NOMO-1 treated with dmso at 0.1 percent for 144 hours (cell line): ENCODE measurements at regions not wholly inside any gene's neighbourhood (a gene's known extent, or its start where the extent isn't known, plus 50 kb on each side); places are given as distances from the start of the nearest gene placed in this dataset.

Experiments used
- DNase-seq: peaks from one replicate; lab custom pipeline; 2025; ENCODE audit not compliant: unreplicated experiment; lab: John Stamatoyannopoulos, UW

GRCh38 chr9:3732077-3733038, 206.6 kb upstream of the RFX3 start:
- no peak for DNase-seq

GRCh38 chr9:3730511-3730922, 204.7 kb upstream of the RFX3 start:
- DNase-seq: no peak

DNA sequence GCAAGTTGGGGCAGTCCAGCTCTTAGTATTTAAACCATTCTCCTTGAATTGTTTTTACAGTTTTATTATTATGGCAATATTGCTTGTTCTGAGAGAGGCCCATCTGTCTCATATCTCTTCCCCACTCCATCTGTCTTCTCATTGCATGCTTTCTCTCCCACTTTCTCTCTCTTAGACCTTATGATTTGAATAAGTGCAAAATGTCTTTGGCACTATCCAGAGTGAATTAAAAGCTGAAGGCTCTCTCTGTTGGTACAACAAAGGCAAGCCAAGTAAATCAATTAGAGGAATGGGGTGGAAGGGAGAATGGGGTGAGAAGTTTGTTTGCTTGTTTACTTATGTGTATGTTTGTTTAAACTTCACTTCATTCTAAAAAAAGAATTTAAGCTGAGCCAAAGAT, 195.3 kb upstream of the RFX3 start:
- no peak for DNase-seq

GRCh38 chr9:3719286-3719685, 193.5 kb upstream of the RFX3 start:
- no peak for DNase-seq

DNA sequence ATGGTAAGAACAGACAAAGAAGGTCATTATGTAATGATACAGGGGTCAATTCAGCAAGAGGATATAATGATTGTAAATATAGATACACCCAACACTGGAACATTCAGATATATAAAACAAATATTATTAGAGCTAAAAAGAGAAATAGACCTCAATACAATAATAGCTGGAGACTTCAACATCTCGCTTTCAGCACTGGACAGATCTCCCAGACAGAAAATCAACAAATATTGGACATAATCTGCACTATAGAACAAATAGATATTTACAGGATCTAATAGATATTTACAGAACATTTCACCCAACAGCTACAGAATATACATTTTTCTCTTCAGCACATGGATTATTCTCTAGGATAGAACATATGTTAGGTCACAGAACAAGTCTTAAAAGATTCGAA, 190.6 kb upstream of the RFX3 start:
- DNase-seq: no peak

DNA sequence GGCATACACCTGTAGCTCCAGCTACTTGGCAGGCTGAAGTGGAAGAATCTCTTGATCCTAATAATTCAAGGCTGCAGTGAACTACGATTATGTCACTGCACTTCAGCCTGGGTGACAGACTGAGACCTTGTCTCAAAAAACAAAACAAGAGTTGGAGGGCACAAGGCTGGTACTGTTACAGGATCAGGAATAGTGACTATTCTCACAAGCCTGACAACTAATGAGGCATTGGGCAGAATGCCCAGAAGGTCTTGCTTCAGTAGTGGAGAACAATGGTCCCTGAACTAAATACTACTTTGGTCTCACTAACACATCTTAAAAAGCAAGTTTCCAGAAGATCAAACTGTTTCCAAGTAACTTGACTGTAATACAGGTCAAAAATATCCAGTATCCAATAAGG, 182.9 kb upstream of the RFX3 start:
- no peak for DNase-seq

DNA sequence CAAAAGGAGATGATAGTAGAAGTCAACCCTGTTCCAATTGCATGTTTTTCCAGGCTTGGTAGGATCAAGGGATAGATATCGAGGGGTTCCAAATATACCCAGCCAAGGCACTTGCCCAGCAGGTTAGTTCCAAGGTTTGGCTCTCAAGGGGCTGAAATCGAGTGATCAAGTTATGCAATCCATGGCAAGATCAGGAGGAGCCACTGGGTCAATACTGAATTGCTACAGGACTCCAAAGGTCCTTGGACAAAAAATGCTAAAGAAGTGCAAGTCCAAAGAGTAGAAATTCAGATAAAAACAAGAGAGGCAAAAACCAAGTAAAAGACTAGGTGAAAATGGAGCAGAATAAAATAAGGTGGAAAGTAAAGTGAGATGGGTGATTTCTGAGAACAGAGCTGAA, 179.1 kb upstream of the RFX3 start:
- no peak for DNase-seq

- no peak for DNase-seq
Measured at GRCh38 chr9:3700772-3701171, 175.0 kb upstream of the RFX3 start.

DNA sequence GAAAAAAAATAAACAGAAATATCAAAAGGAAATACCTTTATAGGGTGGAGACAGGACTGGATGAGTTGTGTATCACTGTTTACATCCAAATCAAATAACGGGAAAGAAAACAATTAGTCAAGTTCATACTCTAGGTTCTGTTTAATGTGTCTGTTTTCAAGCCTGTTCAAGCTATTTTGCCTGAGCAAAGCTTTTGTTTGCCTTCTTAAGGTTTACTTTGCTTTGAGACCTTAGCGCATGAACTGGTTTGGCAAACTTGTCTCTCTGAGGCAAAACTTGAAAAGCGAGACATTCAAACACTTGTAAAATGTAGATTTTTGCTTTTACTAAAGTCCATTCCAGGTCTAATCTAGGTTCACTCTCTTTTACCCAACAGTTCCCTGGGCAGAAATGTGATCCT, 174.1 kb upstream of the RFX3 start:
- DNase-seq: no peak

DNA sequence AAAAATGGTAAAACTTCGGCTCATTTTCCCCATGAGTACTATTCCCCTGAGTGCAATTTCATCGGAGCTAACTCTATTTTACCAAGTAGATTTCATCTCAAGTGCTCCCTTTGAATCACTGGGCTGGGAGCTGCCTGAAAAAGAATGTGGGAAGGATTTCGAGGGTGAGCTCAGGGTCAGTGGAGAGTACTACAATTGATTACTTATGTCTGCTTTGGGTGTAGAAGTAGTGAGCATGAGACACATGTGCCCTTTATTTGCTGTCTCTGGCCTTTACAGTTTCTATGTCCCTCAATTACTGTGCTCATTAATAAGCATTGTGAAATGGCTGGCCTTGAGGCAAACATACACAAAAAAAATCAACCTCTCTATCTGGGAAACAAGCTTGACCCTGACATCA, 172.7 kb upstream of the RFX3 start:
- DNase-seq: no peak

GRCh38 chr9:3698076-3698475, 172.3 kb upstream of the RFX3 start:
- DNase-seq: no peak

DNA sequence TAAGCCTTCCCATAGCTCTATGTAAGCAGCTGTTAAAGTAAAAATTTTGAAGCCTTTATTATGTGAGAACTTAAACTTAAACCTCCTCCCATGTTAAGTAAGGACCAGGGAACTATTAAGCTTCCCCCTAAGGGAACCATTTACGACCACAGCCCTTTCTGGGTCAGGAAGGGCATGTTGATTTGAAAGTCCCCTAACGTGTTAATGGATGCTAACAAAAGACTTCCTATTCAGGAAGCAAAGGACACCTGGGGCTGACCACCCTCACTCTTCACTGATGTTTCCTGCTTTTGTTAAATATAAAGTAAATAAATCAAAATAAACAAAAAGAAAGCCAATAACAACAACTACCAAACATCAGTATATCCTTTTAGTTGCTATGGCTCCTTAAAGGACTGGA, 170.6 kb upstream of the RFX3 start:
- DNase-seq: no peak

GRCh38 chr9:3692606-3693005, 166.8 kb upstream of the RFX3 start:
- no peak for DNase-seq

DNA sequence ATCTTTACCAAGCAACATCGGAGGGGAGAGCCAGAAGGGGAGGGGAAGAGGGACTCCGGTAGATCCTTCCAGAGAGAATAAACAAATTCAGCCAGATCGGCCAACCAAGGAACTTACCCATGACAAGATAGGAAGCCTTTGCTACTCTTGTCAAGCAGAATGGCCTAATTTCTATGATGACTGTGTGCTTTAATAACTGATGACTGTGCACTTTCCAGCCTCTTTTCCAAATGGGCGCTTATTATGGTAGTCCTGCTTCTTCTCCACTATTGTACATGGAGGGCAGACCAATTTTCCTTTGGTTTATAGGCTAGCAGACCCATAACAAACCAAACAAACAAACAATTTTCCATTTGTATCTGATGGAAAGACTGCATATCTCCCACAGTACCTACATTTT, 163.8 kb upstream of the RFX3 start:
- no peak for DNase-seq

DNA sequence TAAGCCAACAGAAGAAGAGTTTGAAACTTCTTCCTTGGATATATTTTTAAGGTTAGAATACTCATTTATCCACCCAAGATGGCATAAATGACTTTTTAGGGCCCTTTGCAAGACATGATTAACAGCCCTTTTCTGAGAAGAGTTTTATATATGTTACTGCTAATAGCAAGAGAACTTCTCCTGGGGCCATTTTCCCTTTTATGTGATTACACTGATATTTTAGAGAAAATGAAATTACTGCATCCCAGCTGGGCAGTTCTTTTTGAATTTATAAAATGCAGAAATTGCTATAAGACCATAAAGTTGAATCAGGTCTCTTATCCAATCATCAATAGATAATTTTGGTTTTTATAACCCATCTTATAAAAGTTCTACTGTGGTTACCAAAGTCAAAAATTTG, 161.3 kb upstream of the RFX3 start:
- no peak for DNase-seq

GRCh38 chr9:3682186-3682585, 156.4 kb upstream of the RFX3 start:
- DNase-seq: no peak

DNA sequence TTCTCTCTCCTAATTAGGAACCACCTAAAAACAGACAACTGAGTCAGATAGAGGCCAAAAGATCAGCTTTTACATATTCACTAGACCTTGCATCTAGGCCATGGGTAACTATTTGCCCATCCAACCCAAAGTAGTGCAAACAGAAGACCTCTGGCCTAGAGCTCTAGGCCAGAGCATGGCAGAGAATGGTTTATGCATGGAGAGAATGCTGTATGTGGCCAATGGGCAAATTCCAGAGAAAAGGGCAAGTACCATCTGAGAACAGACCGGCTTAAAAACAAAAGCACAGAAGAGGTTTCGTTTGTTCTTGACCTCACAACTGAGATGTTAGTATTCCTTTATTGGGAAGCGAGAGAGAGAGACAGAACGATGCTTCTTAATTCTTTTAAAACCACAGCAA, 151.7 kb upstream of the RFX3 start:
- DNase-seq: no peak

DNA sequence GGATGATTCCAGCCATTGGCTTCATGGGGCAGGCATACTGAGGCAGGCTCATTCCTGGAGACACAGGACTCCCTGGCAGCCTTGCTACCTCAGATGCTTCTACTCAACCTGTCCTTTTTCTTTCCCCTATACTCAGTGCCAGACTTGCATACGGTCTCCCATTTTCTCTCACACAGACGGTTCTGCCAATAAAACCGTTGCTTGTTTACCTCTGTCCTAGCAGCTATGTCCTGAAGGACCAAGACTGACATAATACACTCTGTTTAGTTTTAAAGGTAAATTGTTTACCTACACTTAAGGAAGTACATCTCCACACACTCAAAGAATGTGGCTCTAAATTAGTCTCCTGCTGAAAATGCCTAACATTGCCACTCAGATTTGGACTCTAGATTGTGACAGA, 151.0 kb upstream of the RFX3 start:
- no peak for DNase-seq

GRCh38 chr9:3675946-3676345, 150.1 kb upstream of the RFX3 start:
- no peak for DNase-seq

DNA sequence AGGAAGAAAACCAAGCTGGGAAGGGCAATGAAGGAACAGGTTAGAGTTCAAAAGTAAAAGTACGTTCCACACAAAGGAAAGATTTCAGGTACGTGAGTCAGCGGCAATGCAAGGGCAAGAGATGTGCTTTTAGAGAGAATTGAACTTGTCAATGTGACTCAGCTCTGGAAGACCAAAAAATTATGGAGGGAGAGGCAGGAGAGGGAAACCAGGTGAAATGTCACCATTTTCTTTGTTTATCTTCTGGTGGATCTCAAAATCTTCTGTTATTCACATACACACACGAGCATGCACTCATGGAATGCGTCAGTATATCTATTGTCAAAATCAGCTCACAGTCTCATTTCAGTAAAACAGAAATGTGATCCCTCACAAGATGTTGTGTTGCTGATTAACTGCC, 148.8 kb upstream of the RFX3 start:
- no peak for DNase-seq

GRCh38 chr9:3672399-3672798, 146.6 kb upstream of the RFX3 start:
- no peak for DNase-seq

GRCh38 chr9:3664044-3664443, 138.2 kb upstream of the RFX3 start:
- no peak for DNase-seq

- DNase-seq: no peak
Measured at GRCh38 chr9:3662671-3663070, 136.9 kb upstream of the RFX3 start.
